PC-9 (cell line): ENCODE measurements at regions not wholly inside any gene's neighbourhood (a gene's known extent, or its start where the extent isn't known, plus 50 kb on each side); places are given as distances from the start of the nearest gene placed in this dataset.
"Not testable (repeated sequence)": the region's sequence is repeated elsewhere in the genome, so short reads cannot be mapped to it uniquely, and the experiment has no call there.

Experiments used
- BruUV-seq: library from RNA; stranded (reverse); fragments of 400-500 nt; replicated peaks from 2 replicates; lab custom pipeline; 2021; lab: Mats Ljungman, UMichigan
- CTCF ChIA-PET: fragments of 300-600 bp; sonication (Branson Sonifier 250); formaldehyde crosslinking; loops from one replicate; lab custom pipeline; 2022; ENCODE audit warnings: antibody characterized with exemption; lab: Charles Lee
- POLR2A ChIA-PET: fragments of 300-600 bp; sonication (Branson Sonifier 250); formaldehyde crosslinking; loops from one replicate; lab custom pipeline; 2022; ENCODE audit warnings: antibody characterized with exemption; ENCODE audit not compliant: unreplicated experiment; lab: Charles Lee
- DNase-seq, 2 experiments: peaks; one replicate each; pipeline versions ENCODE4 v3.0.0 to v3.0.0-alpha.2; 2015 to 2022; ENCODE audit warnings: mixed read lengths in 1 of 2
- H2AFZ ChIP-seq: fragments of 200-600 bp; sonication (generic); 2 replicates; pipeline ENCODE4 v1.8.1; 2017; ENCODE audit warnings: antibody characterized with exemption
- H3F3A ChIP-seq: fragments of 200-600 bp; sonication (generic); 2 replicates; pipeline ENCODE4 v1.8.1; 2017; ENCODE audit warnings: antibody characterized with exemption, mild to moderate bottlenecking, low read depth; ENCODE audit not compliant: insufficient read depth
- H3K27ac ChIP-seq: fragments of 200-600 bp; sonication (generic); 2 replicates; pipeline ENCODE4 v1.6.1; 2016; ENCODE audit warnings: mixed run types
- H3K27me3 ChIP-seq: fragments of 200-600 bp; sonication (generic); 2 replicates; pipeline ENCODE4 v1.6.1; 2016; ENCODE audit warnings: low read depth, mixed run types; ENCODE audit not compliant: insufficient read depth
- H3K36me3 ChIP-seq: fragments of 200-600 bp; sonication (generic); 2 replicates; pipeline ENCODE4 v1.6.1; 2016; ENCODE audit warnings: low read depth, mixed run types
- H3K4me1 ChIP-seq: fragments of 200-600 bp; sonication (generic); replicated peaks from 2 replicates; pipeline ENCODE4 v1.6.1; 2016; ENCODE audit warnings: mixed run types; ENCODE audit not compliant: insufficient read depth
- H3K4me2 ChIP-seq: fragments of 200-600 bp; sonication (generic); 2 replicates; pipeline ENCODE4 v1.6.1; 2017; ENCODE audit warnings: mixed run types
- H3K4me3 ChIP-seq: fragments of 200-600 bp; sonication (generic); 2 replicates; pipeline ENCODE4 v1.6.1; 2016; ENCODE audit warnings: mixed run types
- H3K79me2 ChIP-seq: fragments of 200-600 bp; sonication (generic); 2 replicates; pipeline ENCODE4 v1.6.1; 2017; ENCODE audit warnings: low read depth, mixed run types
- H3K9me2 ChIP-seq: fragments of 200-600 bp; sonication (generic); 2 replicates; pipeline ENCODE4 v1.8.1; 2017; ENCODE audit warnings: mild to moderate bottlenecking; ENCODE audit not compliant: insufficient read depth
- H3K9me3 ChIP-seq: fragments of 200-600 bp; sonication (generic); 2 replicates; pipeline ENCODE4 v1.8.1; 2016; ENCODE audit warnings: low read depth; ENCODE audit not compliant: insufficient read depth
- H4K20me1 ChIP-seq: fragments of 200-600 bp; sonication (generic); 2 replicates; pipeline ENCODE4 v1.8.1; 2017; ENCODE audit not compliant: insufficient read depth
- EZH2 ChIP-seq: fragments of 200-600 bp; sonication (generic); IDR thresholded peaks from 2 replicates; pipeline ENCODE4 v1.8.0; 2017; ENCODE audit warnings: antibody characterized with exemption, low read depth
- intact Hi-C: fragments of 100-400 bp; cut with micrococcal nuclease; formaldehyde crosslinking; loops from one replicate; pipeline ENCODE4 v1.10.0; 2022; ENCODE audit not compliant: unreplicated experiment
- TF ChIP-seq, protein P1 (sequence below): fragments of 200-600 bp; sonication (generic); conservative IDR thresholded peaks from 2 replicates; pipeline ENCODE4 v1.6.1; 2017; ENCODE audit warnings: mixed run types, antibody characterized with exemption, mild to moderate bottlenecking, moderate library complexity

DNA sequence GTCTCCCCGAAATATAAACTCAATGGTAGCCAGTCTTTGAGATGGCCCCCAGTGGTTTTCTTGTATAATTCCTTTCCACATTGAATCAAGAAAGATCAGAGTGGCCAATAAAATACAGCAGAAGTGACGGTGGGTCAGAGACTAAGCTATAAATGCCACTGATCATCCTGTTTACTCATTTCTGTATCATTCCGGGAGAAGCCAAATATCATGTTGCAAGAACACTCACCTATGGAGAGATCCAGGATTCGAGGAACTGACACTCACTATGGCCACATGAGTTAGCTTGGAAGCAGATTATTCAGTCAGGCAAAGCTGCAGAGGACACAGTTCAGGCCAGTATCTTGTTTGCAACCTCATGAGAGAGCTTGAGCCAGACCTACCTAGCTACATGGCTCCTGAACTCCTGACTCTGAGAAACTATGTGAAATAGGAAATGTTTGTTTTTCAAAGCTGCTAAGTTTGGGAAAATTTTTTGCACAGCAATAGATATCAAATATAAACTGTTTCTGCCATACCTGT lies 132.4 kb upstream of the ADGRF1 start:
- Histone ChIP-seq H3K9me3 (no peaks in the 10 kb centered on the region), H3K4me2 (peak overlapping the region; percentile 9; the same call in 1 of the 2 replicates), H3F3A (peaks cover 29% of the 10 kb centered on the region), H3K4me3 (no peak overlapping the region), H3K9me2 (no peaks in the 10 kb centered on the region), H3K79me2 (peaks cover 2% of the 10 kb centered on the region; the same call in 1 of the 2 replicates), H3K27me3 (no peaks in the 10 kb centered on the region), H2AFZ (no peak overlapping the region), H4K20me1 (no peaks in the 10 kb centered on the region), H3K4me1 (peaks cover 46% of the 10 kb centered on the region), H3K36me3 (no peaks in the 10 kb centered on the region), H3K27ac (peak overlapping the region; percentile 65)
- CTCF ChIA-PET, result no interaction called here
- POLR2A ChIA-PET, result no interaction called here
- TF ChIP-seq EZH2, result no peak
- TF ChIP-seq, protein P1, sequence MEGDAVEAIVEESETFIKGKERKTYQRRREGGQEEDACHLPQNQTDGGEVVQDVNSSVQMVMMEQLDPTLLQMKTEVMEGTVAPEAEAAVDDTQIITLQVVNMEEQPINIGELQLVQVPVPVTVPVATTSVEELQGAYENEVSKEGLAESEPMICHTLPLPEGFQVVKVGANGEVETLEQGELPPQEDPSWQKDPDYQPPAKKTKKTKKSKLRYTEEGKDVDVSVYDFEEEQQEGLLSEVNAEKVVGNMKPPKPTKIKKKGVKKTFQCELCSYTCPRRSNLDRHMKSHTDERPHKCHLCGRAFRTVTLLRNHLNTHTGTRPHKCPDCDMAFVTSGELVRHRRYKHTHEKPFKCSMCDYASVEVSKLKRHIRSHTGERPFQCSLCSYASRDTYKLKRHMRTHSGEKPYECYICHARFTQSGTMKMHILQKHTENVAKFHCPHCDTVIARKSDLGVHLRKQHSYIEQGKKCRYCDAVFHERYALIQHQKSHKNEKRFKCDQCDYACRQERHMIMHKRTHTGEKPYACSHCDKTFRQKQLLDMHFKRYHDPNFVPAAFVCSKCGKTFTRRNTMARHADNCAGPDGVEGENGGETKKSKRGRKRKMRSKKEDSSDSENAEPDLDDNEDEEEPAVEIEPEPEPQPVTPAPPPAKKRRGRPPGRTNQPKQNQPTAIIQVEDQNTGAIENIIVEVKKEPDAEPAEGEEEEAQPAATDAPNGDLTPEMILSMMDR, result no peak
- DNase-seq, result peak in 1 of 2 experiments; percentile 49
- BruUV-seq, result no TSS peak
- intact Hi-C loops, result no loop called here

DNA sequence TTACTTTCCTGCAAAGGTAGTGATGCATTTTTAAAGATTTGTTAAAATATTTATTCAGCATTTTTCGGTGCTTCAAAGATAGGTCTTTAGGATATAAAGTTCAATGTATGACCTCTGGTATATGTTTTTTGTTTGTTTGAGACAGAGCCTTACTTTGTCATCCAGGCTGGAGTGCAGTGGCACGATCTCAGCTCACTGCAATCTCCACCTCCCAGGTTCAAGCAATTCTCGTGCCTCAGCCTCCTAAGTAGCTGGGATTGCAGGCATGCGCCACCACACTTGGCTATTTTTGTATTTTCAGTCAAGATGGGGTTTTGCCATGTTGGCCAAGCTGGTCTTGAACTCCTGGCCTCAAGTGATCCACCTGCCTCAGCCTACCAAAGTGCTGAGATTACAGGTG lies 131.9 kb upstream of the ADGRF1 start:
- CTCF ChIA-PET, H3K9me2 ChIP-seq, POLR2A ChIA-PET, H3K9me3 ChIP-seq, intact Hi-C loops, H4K20me1 ChIP-seq, H3K79me2 ChIP-seq, H2AFZ ChIP-seq, H3K4me3 ChIP-seq, DNase-seq, H3K36me3 ChIP-seq, BruUV-seq, H3K27me3 ChIP-seq: not testable (repeated sequence)
- peaks cover 34% of the 10 kb centered on the region for H3F3A ChIP-seq
- peaks cover 47% of the 10 kb centered on the region for H3K4me1 ChIP-seq
- H3K4me2 ChIP-seq, result peak overlapping the region; percentile 9; the same call in 1 of the 2 replicates
- peak overlapping the region; percentile 65 for H3K27ac ChIP-seq

DNA sequence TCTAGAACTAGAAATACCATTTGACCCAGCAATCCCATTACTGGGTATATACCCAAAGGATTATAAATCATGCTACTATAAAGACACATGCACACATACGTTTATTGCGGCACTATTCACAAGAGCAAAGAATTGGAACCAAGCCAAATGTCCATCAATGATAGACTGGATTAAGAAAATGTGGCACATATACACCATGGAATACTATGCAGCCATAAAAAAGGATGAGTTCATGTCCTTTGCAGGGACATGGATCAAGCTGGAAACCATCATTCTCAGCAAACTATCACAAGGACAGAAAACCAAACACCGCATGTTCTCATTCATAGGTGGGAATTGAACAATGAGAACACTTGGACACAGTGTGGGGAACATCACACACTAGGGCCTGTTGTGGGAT lies 131.0 kb upstream of the ADGRF1 start:
- H3K9me2 ChIP-seq, intact Hi-C loops, H3K9me3 ChIP-seq, H3K4me2 ChIP-seq, POLR2A ChIA-PET, H3K36me3 ChIP-seq, H3K27ac ChIP-seq, H3K4me3 ChIP-seq, H4K20me1 ChIP-seq, H3K79me2 ChIP-seq, BruUV-seq, H2AFZ ChIP-seq, H3K27me3 ChIP-seq, DNase-seq, CTCF ChIA-PET: not testable (repeated sequence)
- Histone ChIP-seq H3F3A (peaks cover 41% of the 10 kb centered on the region), H3K4me1 (peaks cover 54% of the 10 kb centered on the region)

DNA sequence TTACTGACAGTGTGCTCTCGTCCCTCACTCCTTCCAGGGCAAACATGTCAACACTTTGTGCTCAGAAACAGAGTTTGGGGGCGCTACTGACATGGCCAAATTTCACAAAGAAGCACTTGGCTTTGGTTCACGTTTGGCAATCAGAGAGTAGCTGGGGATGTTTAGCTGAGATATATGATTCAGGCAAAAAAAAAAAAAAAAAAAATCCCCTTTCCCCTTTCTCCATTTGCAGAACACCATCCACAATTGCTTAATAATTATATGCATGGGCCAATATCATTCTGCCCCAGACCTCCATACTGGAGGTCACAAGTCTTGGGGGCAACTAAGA lies 128.4 kb upstream of the ADGRF1 start:
- no peaks in the 10 kb centered on the region for H3K27me3 ChIP-seq
- peaks cover 57% of the 10 kb centered on the region for H3F3A ChIP-seq
- H3K79me2 ChIP-seq, result peaks cover 4% of the 10 kb centered on the region; the same call in 1 of the 2 replicates
- DNase-seq, result no peak
- no peak overlapping the region for H3K4me3 ChIP-seq
- no peaks in the 10 kb centered on the region for H3K9me2 ChIP-seq
- no peaks in the 10 kb centered on the region for H4K20me1 ChIP-seq
- intact Hi-C loops, result no loop called here
- peak overlapping the region; percentile 59 for H3K4me2 ChIP-seq
- peak overlapping the region; percentile 93 for H3K27ac ChIP-seq
- H3K36me3 ChIP-seq, result no peaks in the 10 kb centered on the region
- no peaks in the 10 kb centered on the region; the same call in 1 of the 2 replicates for H3K9me3 ChIP-seq
- TF ChIP-seq, protein P1, result no peak
- no peak for TF ChIP-seq EZH2
- H2AFZ ChIP-seq, result no peak overlapping the region
- ChIA-PET CTCF (interaction anchor here (0.8 kb wide), 1 partner anchor 54 kb away, joined by 12 read pairs; no protein-coding TSS in a partner anchor), POLR2A (interaction anchor here (0.6 kb wide), 1 partner anchor 64 kb away, joined by 4 read pairs; no protein-coding TSS in a partner anchor)
- no TSS peak for BruUV-seq
- peaks cover 79% of the 10 kb centered on the region for H3K4me1 ChIP-seq
